ENCODE measurements at regions not wholly inside any gene's neighbourhood (a gene's known extent, or its start where the extent isn't known, plus 50 kb on each side); places are given as distances from the start of the nearest gene placed in this dataset.

GRCh38 chr19:31970027-31970461 lies 375.4 kb upstream of the ZNF507 start:
- H3K4me3 ChIP-seq (ENCODE audit: low read depth, poor library complexity, severe bottlenecking): no peak overlapping the region
- DNase-seq (ENCODE audit: low spot score in 2 of 2): no peak
- WGBS, 2 donors: 60 to 61% methylated on average over 2 of the region's 2 CpGs
- intact Hi-C loops (cut with DNase I; ENCODE audit: low total_unique reads): no loop called here
- TF ChIP-seq POLR2A (IDR thresholded peaks at IDR 0.05) (no peak), CTCF (IDR thresholded peaks at IDR 0.05) (no peak)

GRCh38 chr19:31974290-31974689 lies 371.1 kb upstream of the ZNF507 start:
- H3K4me3 ChIP-seq (ENCODE audit: low read depth, poor library complexity, severe bottlenecking): no peak overlapping the region
- WGBS, 2 donors: 70 to 88% methylated on average over 4 of the region's 4 CpGs
- TF ChIP-seq CTCF (IDR thresholded peaks at IDR 0.05): no peak
- no peak for TF ChIP-seq POLR2A (IDR thresholded peaks at IDR 0.05)
- intact Hi-C loops (cut with DNase I; ENCODE audit: low total_unique reads): no loop called here
- DNase-seq (ENCODE audit: low spot score in 2 of 2): peak in 1 of 2 donors; percentile 57

- peak in 1 of 2 donors; percentile 52 for DNase-seq (ENCODE audit: low spot score in 2 of 2)
- H3K4me3 ChIP-seq (ENCODE audit: low read depth, poor library complexity, severe bottlenecking): no peak overlapping the region
- 96 to 97% methylated on average over 4 of the region's 4 CpGs for WGBS, 2 donors
- intact Hi-C loops (cut with DNase I; ENCODE audit: low total_unique reads): no loop called here
- TF ChIP-seq CTCF (IDR thresholded peaks at IDR 0.05) (no peak), POLR2A (IDR thresholded peaks at IDR 0.05) (no peak)
Observed at GRCh38 chr19:31974941-31975340, 370.5 kb upstream of the ZNF507 start.

GRCh38 chr19:31975461-31975860 lies 369.9 kb upstream of the ZNF507 start:
- 86 to 87% methylated on average over 4 of the region's 4 CpGs for WGBS, 2 donors
- no peak overlapping the region for H3K4me3 ChIP-seq (ENCODE audit: low read depth, poor library complexity, severe bottlenecking)
- TF ChIP-seq POLR2A (IDR thresholded peaks at IDR 0.05) (no peak), CTCF (IDR thresholded peaks at IDR 0.05) (no peak)
- peak in 1 of 2 donors; percentile 10 for DNase-seq (ENCODE audit: low spot score in 2 of 2)
- intact Hi-C loops (cut with DNase I; ENCODE audit: low total_unique reads): no loop called here

GRCh38 chr19:31976775-31977536 lies 368.5 kb upstream of the ZNF507 start:
- 86 to 90% methylated on average over 6 of the region's 6 CpGs for WGBS, 2 donors
- H3K4me3 ChIP-seq (ENCODE audit: low read depth, poor library complexity, severe bottlenecking): no peak overlapping the region
- TF ChIP-seq POLR2A (IDR thresholded peaks at IDR 0.05): no peak
- no peak for TF ChIP-seq CTCF (IDR thresholded peaks at IDR 0.05)
- peak in 1 of 2 donors; percentile 39 for DNase-seq (ENCODE audit: low spot score in 2 of 2)
- intact Hi-C loops (cut with DNase I; ENCODE audit: low total_unique reads): no loop called here

- H3K4me3 ChIP-seq (ENCODE audit: low read depth, poor library complexity, severe bottlenecking): no peak overlapping the region
- no peak for TF ChIP-seq POLR2A (IDR thresholded peaks at IDR 0.05)
- no peak for TF ChIP-seq CTCF (IDR thresholded peaks at IDR 0.05)
- DNase-seq (ENCODE audit: low spot score in 2 of 2): peak in 1 of 2 donors; percentile 59
- intact Hi-C loops (cut with DNase I; ENCODE audit: low total_unique reads): no loop called here
- WGBS, 2 donors: 78 to 83% methylated on average over 5 of the region's 5 CpGs
Observed at GRCh38 chr19:31979362-31979761, 366.0 kb upstream of the ZNF507 start.
